ENCODE measurements at regions not wholly inside any gene's neighbourhood (a gene's known extent, or its start where the extent isn't known, plus 50 kb on each side); places are given as distances from the start of the nearest gene placed in this dataset.

- no peak for DNase-seq
Measured at GRCh38 chr9:113788616-113789330, 87.3 kb upstream of the ZNF618 start.

GRCh38 chr9:113790093-113790492 lies 86.0 kb upstream of the ZNF618 start:
- no peak for DNase-seq

GRCh38 chr9:113793558-113793957 lies 82.6 kb upstream of the ZNF618 start:
- no peak for DNase-seq

- DNase-seq, result no peak
Measured at GRCh38 chr9:113794721-113795120, 81.4 kb upstream of the ZNF618 start.

GRCh38 chr9:113795811-113796392 lies 80.2 kb upstream of the ZNF618 start:
- DNase-seq, result no peak

- DNase-seq, result no peak
Measured at GRCh38 chr9:113796646-113797426, 79.3 kb upstream of the ZNF618 start.

- no peak for DNase-seq
Measured at GRCh38 chr9:113798062-113799030, 77.8 kb upstream of the ZNF618 start.

GRCh38 chr9:113800276-113800675 lies 75.8 kb upstream of the ZNF618 start:
- DNase-seq, result no peak

GRCh38 chr9:113803811-113804589 lies 72.1 kb upstream of the ZNF618 start:
- no peak for DNase-seq

- DNase-seq, result no peak
Measured at GRCh38 chr9:113805486-113806132, 70.5 kb upstream of the ZNF618 start.

- DNase-seq, result peak; percentile 26
Measured at GRCh38 chr9:113807173-113808061, 68.7 kb upstream of the ZNF618 start.

GRCh38 chr9:113808391-113809358 lies 67.4 kb upstream of the ZNF618 start:
- no peak for DNase-seq

GRCh38 chr9:113817171-113817570 lies 58.9 kb upstream of the ZNF618 start:
- no peak for DNase-seq

- no peak for DNase-seq
Measured at GRCh38 chr9:113818391-113818790, 57.7 kb upstream of the ZNF618 start.

- DNase-seq, result no peak
Measured at GRCh38 chr9:113822315-113822714, 53.8 kb upstream of the ZNF618 start.

- no peak for DNase-seq
Measured at GRCh38 chr9:113823421-113823820, 52.7 kb upstream of the ZNF618 start.

Measured in RPMI8226 (cell line).